NCI-H748 treated with DMSO at 0.1 percent for 48 hours (cell line): ENCODE measurements at regions not wholly inside any gene's neighbourhood (a gene's known extent, or its start where the extent isn't known, plus 50 kb on each side); places are given as distances from the start of the nearest gene placed in this dataset.
"Not testable (repeated sequence)": the region's sequence is repeated elsewhere in the genome, so short reads cannot be mapped to it uniquely, and the experiment has no call there.

ENCODE experiments used
- DNase-seq: peaks from one replicate; lab custom pipeline; 2025; lab: John Stamatoyannopoulos, UW

DNA sequence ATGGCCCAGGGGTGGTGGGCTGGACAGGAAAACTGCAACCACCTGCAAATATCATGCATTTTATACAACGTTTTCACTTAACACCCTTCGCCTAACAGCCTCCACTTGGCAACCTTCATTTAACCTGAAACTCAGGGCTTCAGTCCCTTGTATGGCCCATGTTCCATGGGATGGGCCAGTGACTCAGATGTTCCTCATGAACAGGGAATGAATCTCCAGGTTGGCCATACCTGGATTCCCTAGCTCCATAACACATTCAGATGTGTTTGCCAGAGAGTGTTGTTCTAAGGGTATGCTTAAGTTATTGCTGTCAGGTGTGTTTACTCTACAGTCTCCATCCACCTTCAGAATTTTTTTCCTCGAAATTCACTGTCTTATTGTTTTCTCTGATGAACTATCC is 316.9 kb downstream of the JRKL start:
- no peak for DNase-seq

DNA sequence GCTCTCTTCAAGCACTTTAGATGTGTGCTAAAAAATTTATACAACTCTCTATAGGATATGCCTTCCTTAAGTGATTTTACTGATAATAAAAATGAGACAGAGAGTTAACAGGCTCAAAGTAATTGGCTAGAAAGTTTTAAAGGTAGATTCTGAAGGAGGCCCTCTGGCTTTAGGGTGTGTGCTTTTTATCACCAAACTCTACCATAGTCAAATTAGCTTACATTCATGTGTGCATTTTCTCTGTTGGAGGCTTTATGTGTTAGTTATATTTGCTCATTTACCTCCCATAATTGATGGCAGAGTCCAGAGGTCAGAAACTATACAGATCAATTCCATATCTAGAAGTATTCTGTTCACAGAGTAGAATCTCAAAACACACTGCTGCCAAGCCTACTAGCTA is 317.5 kb downstream of the JRKL start:
- no peak for DNase-seq

DNA sequence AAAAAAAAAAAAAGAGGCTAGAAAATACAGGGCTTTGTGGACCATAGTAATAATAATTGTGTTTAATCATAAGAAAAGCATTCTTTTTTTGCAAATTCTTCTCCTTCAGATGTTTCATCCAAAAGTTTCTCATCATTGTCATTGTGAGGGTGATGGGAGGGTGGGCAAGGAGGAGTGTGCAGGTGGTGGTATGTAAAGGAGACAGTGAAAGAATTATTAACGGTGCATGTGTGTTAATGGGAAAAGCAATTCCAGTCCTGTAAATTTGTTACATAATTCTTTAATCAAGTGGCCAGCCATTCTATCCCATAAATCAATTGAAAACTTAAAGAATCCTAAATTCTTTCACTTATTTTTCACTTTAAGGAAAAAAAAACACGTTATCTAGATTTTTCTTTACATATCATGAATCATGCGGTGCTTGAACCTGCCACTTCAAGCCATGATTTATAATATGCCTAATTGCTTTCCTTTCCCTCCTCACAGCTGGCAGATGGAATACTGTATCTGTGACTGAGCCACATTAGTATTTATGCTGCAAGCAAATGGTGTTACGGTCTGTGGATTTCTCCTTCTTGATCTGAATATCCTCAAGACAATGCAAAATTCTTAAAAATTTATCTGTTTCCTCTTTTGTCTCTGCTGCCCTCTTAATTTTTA is 318.5 kb downstream of the JRKL start:
- no peak for DNase-seq

DNA sequence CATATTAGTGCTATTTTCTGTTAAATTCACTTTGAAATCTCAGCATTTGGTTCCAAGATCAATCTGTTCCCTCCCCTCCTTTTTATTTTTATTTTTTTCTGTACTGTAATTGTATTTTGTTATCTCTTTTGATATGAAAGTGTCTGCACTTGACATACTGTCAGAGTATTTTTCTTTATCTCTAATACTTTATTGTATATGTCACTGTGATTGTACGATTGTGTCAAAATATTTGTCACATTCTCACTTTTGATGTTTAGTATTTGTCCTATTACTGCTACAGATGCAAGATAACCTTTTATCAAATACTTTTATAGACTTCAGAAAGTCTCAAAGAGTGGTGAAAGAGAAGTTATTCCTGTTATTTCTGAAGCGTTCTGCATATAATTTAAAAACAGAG is 323.5 kb downstream of the JRKL start:
- no peak for DNase-seq

DNA sequence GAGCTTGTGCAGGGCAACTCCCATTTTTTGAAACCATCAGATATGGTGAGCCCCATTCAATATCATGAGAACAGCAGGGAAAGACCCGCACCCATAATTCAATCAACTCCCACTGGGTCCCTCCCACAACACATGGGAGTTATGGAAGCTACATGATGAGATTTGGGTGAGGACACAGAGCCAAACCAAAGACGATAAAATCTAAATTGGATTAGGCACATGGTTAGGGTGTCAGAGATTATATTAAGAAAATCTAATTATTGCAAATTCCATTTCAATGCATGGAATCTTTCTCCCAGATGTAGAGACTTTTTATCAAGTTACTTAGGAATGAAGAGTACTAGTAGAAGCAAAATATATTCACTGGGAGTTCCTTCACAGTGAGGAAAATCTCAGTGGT is 324.9 kb downstream of the JRKL start:
- no peak for DNase-seq

DNA sequence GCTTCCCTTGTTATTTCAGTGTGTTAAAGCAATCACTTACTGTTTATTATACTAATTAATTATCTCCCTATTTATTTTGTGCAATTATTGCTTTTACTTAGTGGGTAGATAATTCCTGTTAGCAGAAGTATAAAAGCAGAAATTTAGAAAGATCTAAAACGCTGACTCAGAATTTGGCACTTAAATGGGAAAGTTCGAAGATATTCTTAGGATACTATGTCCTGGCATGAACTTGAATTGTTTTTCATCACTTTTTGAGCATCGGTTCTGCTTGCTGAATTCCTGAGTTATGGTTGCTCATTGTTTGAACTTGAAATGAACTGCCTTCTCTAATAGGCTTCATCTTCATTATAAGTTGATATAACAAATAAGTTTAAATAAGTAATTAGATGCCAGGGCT is 325.4 kb downstream of the JRKL start:
- DNase-seq, result no peak

DNA sequence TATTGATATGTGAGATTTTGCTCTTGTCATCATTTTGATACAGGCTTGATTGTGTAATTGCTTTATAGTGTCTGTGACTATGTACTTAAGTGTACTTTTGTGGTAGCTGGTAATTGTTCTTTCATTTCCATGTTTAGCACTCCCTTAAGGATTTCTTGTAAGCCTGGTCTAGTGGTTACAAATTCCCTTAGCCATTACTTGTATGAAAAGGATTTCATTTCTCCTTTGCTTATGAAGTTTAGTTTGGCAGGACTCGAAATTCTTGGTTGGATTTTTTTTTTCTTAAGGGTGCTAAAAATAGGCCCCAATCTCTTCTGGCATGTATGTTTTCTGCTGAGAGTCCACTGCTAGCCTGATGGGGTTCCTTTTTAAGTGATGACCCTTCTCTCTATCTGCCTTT is 346.8 kb downstream of the JRKL start:
- DNase-seq, result no peak

DNA sequence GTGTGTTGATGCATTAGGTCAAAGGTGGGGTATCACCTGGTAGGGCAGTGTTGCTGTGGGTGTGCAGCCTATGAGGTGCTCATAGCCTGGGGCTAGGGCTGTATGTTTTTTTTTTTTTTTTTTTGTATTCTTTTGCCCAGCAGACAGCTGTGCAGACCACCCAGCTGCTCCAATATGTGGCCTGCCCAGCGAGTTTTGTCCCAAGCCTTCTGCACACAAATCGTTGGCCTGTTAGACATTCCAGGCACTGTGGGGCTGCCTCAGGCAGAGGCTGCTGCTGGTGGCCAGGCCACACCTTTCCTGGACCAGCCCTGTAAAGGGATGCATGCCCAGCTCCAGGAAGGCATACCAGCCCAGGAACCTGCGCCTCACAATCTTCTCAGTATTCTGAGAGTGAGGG is 348.5 kb downstream of the JRKL start:
- DNase-seq, result no peak

DNA sequence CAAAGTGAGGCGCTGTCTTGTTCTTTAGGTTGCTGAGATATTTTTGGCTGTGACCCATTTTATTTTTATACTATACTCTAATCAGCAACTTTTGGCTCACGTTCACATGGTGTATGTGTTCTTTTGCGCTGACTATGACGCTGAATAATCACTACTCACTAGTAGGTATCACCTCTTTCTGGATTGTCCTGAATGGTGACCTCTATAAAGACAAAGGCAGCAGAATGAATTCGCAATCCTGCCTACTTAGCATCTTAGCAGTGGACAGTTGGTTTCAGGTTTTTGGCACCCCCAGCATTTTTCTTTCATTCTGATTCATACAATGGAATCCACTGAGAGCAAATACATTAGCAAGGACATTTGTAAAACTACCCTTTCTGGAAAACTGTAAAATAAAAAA is 351.3 kb downstream of the JRKL start:
- DNase-seq, result no peak

DNA sequence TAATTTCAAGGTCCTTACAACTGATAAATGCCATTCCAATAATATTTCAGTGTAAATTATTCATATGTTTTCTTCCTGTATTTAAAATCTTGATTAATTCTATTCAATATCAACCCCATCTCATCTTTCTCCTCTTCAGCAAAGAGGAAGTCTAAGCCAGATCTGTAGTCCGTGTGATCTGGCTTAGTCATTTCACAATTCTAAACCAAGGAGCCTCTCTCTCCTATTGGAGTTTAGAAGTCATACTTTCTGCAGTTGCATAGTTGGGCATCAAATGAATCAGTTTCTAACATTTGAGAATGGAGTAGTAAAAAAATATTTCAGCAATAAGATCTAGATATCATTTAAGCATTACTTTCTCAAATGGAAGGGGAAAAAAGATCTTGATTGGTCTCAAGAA is 354.9 kb downstream of the JRKL start:
- no peak for DNase-seq

DNA sequence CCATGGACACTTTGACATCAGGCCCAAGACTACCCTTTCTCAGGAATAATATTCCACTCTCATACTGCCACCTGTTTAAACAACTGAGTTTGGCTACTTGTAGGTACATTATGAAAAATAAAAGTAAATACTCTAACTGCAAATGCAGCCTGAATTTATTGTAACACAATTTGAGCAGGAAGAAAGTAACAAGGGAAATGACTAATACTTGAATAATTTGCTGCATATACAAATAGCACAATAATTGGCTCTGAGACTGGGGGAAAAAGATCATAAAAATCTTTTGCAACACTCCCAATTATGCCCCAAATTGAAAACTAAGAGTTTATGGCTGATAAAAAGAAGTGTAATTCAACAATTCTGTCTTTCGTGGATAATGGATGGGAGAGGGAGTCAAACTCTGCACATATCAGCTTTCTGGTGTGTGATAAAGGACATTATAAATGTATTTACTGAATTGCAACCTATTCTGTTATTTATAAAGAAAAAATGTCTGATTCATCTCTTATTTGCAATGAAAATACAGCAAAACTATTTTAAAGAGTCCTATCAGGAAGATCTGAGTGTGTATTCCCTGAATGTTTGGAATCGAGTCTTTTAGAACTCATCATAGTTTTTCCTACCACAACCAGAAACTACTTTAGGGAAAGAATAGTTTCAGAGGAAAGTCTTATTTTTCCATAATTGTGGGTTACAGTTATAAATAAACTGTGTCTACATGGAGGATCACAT is 359.0 kb downstream of the JRKL start:
- DNase-seq, result no peak

DNA sequence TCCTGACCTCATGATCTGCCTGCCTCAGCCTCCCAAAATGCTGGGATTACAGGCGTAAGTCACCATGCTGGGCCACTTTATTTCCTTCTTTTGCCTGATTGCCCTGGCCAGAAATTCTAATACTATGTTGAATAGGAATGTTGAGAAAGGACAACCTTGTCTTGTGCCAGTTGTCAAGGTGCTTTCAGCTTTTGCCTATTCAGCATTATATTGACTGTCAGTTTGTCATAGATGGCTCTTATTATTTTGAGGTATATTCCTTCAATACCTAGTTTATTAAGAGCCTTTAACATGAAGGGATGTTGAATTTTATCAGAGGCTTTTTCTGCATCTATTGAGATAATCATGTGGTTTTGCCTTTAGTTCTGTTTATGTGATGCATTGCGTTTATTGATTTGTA is 362.0 kb downstream of the JRKL start:
- not testable (repeated sequence) for DNase-seq

DNA sequence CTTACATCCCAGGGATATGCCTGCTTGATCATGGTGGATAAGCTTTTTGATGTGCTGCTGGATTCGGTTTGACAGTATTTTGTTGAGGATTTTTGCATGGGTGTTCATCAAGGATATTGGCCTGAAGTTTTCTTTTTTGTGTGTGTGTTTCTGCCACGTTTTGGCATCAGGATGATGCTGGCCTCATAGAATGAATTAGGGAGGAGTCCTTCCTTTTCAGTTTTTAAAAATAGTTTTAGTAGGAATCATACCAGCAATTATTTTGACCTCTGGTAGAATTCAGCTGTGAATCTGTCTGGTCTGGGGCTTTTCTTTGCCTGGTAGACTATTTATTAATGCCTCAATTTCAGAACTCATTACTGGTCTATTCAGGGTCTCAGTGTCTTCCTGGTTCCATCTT is 362.4 kb downstream of the JRKL start:
- DNase-seq, result no peak

DNA sequence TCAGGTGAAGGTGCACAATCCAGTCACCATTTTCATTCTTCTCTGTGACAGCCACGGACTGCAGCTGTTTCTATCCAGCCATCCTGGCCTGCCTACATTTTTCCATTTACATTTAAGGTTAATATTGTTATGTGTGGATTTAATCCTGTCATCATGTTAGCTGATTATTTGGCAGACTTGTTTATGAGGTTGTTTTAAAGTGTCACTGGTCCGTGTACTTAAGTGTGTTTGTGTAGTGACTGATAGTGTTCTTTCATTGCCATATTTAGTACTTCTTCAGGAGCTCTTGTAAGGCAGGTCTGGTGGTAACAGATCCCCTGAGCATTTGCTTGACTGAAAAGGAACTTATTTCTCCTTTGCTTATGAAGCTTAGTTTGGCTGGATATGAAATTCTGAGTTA is 364.2 kb downstream of the JRKL start:
- no peak for DNase-seq

DNA sequence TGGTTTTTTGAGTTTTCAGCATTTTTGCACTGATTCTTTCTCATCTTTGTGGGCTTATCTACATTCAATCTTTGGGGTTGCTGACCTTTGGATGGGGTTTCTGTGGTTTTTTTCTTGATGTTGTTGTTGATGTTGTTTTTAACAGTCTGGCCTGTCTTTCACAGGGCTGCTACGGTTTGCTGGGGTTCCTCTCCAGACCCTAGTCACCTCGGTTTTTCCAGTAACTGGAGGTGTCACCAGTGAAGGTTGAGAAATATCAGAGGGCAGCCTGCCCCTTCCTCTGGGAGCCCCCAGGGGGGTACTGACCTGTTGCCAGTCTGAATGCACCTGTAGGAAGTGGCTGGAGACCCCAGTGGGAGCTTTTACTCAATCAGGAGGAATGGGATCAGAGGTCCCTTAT is 365.4 kb downstream of the JRKL start:
- DNase-seq, result no peak

DNA sequence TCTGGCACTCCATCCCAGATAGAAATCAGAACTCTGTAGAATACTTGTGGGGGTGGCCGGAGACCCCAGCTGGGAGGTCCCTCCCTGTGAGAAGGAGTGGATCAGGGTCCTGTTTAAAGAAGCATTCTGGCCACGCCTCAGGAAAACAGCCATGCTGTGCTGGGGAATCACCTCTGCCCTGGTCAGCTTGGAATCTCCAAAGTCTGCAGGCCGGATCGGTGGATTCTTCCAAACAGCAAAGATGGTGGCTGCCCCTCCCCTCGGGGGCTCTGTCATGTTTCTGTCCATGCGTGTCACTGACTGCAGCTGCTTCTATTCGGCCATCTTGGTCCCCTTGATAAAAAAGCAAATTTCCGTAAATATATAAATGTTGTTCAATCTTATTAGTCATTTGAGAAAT is 365.9 kb downstream of the JRKL start:
- no peak for DNase-seq

DNA sequence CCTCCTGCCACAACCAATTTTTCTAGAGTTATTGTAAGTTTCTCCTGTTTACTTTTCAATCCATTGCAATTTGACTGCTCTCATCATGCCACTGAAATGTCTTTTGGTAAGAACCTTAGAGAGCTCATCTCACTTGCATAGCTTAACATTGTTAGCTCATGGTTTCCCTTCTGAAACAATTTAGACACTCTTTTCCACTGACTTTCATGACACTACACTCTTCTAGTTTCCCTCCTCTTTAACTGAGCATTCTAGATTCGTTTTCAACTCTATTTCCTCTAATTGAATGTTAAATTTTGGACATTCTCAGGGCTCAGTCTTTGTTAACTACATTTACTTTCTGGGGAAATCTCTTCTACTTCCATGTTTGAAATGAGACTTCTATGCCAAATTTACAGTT is 369.1 kb downstream of the JRKL start:
- no peak for DNase-seq

DNA sequence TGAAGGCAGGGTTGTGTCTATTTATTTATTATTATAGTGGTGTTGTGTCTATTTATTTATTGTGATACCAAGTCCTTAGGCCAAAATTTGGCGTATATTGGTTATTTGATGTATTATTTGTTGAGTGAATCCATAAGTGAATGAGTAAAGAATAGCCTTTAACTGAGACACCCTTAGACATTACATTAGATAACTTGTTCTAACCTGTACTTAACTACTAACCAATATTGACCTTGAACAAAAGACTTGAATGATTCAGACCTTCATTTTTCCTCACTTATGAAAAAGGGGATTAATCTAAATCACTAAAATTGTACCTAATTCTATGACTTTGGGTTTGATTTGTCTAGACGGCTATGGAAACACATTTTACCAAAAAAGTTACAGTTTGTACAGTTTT is 370.5 kb downstream of the JRKL start:
- no peak for DNase-seq

DNA sequence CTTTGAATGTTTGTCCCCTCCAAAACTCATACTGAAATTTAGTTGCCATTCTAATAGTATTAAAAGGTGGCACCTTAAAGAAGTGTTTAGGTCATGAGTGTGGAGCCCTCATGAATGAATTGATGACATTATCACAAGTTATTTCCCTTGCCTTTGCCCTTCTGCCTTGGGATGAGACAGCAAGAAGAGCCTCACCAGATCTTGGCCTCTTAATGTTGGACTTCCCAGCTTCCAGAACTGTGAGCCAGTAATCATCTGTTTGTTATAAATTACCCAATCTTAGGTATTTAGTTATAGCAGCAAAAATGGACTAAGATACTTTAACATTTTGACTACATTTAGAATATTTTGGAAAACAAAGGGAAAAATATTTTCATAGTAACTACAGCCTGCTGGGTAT is 371.0 kb downstream of the JRKL start:
- DNase-seq, result no peak

DNA sequence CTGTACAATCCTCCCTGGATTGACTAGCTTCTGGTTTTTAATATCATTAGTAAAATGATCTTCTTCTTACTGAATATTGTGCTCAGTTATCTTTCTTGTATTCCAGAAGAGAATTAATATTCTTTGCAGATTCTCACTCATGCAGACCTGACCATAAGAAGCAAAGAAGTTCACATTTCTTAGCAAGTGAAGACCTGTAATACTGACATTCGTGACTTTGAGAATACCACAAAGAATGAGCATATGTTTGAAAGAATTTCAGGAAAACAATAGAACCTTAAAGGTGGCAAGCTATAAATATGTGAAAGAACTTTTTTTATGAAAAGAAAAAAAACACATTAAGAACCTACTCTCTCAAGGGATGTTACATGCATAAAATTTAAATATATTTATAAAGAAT is 371.6 kb downstream of the JRKL start:
- DNase-seq, result no peak

DNA sequence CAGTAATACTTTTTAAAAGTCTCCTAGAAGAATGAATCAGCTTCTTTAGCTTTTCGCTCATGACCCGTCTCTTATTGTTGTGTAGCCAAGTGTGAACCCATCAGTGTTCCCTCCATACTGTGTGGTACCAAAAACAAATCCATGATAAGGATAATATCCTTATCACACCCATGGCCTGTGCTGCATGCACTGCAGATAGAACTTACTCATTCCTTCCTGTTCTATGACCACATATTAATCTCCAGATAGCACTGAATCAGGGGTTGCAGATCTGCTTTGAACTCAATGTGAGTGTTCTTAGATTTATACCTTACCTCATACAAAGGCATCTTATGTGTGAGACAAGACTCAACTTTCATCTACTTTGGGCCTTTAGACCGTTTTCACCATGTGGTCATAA is 373.4 kb downstream of the JRKL start:
- no peak for DNase-seq

DNA sequence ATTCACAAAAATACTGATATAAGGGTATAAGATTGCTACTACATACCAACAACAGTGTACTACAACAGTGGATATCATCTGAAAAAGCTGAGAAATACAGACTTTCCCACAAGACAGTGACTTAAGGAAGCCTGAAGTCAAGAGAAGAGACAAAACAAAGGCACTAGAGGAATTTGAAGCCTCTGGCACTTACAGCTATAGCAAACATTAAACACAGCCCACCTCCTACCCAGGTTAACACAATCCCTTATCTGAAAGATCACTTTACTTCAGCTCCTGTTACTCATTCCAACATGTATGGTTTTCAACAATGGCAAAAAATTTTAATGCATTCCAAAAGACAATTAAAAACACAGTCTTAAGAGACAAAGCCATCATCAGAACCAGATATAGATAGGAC is 388.5 kb downstream of the JRKL start:
- no peak for DNase-seq

DNA sequence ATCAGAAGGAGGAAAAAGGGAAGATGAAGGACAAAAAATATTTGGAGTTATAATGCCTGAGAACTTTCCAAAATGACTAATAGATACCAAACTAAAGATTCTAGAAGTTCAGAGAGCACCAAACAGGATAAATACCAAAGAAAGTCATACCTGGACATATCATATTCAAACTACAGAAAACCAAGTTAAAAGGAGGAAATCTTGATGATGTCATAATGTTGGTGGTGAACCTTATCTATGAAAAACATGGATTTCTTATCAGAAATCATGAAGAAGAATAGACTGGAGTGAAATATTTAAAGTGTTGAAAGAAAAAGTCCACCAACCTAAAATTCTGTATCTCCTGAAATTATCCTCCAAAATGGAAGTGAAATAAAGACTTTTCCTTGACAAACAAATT is 389.2 kb downstream of the JRKL start:
- no peak for DNase-seq

DNA sequence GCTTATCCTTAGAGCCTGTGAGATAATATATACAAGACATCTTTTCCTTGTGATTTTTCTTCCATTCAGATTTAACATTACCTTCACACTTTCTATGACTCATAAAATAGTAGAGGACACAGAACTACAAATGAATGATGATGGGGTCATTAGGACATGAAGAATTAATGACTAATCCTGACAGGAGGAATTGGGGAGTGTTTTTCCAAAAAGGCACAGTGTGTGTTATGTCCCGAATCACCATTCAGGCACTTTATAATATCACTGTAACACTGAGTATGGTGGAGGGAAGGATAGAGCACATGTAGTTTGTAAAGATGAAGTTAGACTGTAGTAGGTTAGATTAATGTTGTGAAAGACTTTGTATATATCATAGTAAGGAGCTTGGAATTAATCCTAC is 391.3 kb downstream of the JRKL start:
- DNase-seq, result no peak
